GM21619 (cell line): ENCODE measurements at regions not wholly inside any gene's neighbourhood (a gene's known extent, or its start where the extent isn't known, plus 50 kb on each side); places are given as distances from the start of the nearest gene placed in this dataset.
"Not testable (repeated sequence)": the region's sequence is repeated elsewhere in the genome, so short reads cannot be mapped to it uniquely, and the experiment has no call there.

Experiments used
- ATAC-seq: cut with Tn5 transposase; IDR thresholded peaks from one replicate; pipeline ENCODE4 v1.9.1; 2021; ENCODE audit not compliant: unreplicated experiment

- no peak for ATAC-seq
Observed at GRCh38 chr5:10130881-10131280, 118.8 kb downstream of the ATPSCKMT start.

- ATAC-seq = no peak
Observed at GRCh38 chr5:10126900-10127299, 122.8 kb downstream of the ATPSCKMT start.

- no peak for ATAC-seq
Observed at GRCh38 chr5:10125116-10125515, 124.6 kb downstream of the ATPSCKMT start.

- no peak for ATAC-seq
Observed at GRCh38 chr5:10124287-10124686, 125.4 kb downstream of the ATPSCKMT start.

- no peak for ATAC-seq
Observed at GRCh38 chr5:10123254-10123989, 126.3 kb downstream of the ATPSCKMT start.

GRCh38 chr5:10122076-10122726, 127.5 kb downstream of the ATPSCKMT start:
- no peak for ATAC-seq

- ATAC-seq = no peak
Observed at GRCh38 chr5:10120934-10121333, 128.8 kb downstream of the ATPSCKMT start.

GRCh38 chr5:10118150-10118549, 131.5 kb downstream of the ATPSCKMT start:
- no peak for ATAC-seq

- ATAC-seq = no peak
Observed at GRCh38 chr5:10116594-10116993, 133.1 kb downstream of the ATPSCKMT start.

GRCh38 chr5:10115669-10116068, 134.0 kb downstream of the ATPSCKMT start:
- ATAC-seq = no peak

- ATAC-seq = no peak
Observed at GRCh38 chr5:10111571-10111970, 138.1 kb downstream of the ATPSCKMT start.

- ATAC-seq = no peak
Observed at GRCh38 chr5:10110228-10110627, 139.5 kb downstream of the ATPSCKMT start.

- ATAC-seq = no peak
Observed at GRCh38 chr5:10109299-10109698, 140.4 kb downstream of the ATPSCKMT start.

GRCh38 chr5:10106806-10107205, 142.9 kb downstream of the ATPSCKMT start:
- no peak for ATAC-seq

- ATAC-seq = no peak
Observed at GRCh38 chr5:10106285-10106684, 143.4 kb downstream of the ATPSCKMT start.

- no peak for ATAC-seq
Observed at GRCh38 chr5:10102706-10103497, 146.8 kb downstream of the ATPSCKMT start.

- not testable (repeated sequence) for ATAC-seq
Observed at GRCh38 chr5:10102235-10102634, 147.5 kb downstream of the ATPSCKMT start.

GRCh38 chr5:10099548-10099947, 150.1 kb downstream of the ATPSCKMT start:
- ATAC-seq = no peak

GRCh38 chr5:10091701-10092100, 158.0 kb downstream of the ATPSCKMT start:
- no peak for ATAC-seq

GRCh38 chr5:10090074-10090473, 159.6 kb downstream of the ATPSCKMT start:
- no peak for ATAC-seq

GRCh38 chr5:10085185-10085584, 164.5 kb downstream of the ATPSCKMT start:
- no peak for ATAC-seq

GRCh38 chr5:10081584-10081983, 168.1 kb downstream of the ATPSCKMT start:
- no peak for ATAC-seq
